ENCODE measurements at regions not wholly inside any gene's neighbourhood (a gene's known extent, or its start where the extent isn't known, plus 50 kb on each side); places are given as distances from the start of the nearest gene placed in this dataset.

DNA sequence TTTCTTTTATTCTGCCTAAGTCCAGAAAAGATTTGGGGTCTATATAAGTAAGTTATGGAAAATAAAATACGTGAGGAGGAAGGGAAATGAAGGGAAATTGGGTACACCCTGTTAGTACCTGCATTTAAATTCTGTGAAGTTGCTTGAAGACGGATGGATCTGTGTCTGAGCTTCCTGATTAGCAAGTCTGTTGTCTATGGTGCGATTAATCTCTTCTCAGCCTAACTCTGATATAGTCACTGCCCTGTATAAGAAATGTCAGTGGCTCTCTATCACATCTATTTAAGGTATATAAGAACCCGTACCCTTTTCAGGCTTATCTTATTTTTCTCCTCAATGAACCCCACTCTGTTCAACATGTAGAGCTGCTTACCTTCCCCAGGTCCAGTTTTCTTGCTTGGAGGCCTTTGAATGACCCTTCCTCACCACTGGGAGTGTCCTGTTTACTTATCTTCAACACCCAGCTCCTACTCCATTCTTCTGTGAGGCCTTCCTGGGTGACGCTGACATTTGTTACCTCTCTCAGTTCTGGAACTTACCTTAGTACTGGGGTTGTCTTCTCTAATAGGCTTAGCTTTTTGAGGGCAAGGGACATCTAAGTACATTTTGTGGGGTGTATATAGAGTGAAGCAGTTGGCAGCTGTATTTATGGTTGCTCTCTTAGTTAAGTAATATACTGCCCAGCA is 149.6 kb upstream of the PRPS1L1 start:
- H3K4me3 ChIP-seq = no peak overlapping the region
- no peak overlapping the region for H3K4me2 ChIP-seq
- H3K36me3 ChIP-seq = no peaks in the 10 kb centered on the region
- no peaks in the 10 kb centered on the region for H3K27me3 ChIP-seq
- no peaks in the 10 kb centered on the region for H3K9me3 ChIP-seq (ENCODE audit: low read depth)
- Mint-ChIP-seq H3K4me3 (no peak overlapping the region), H3K36me3 (no peaks in the 10 kb centered on the region), H3K27ac (no peak overlapping the region), H3K27me3 (ENCODE audit: insufficient read depth, low read depth) (no peaks in the 10 kb centered on the region), H3K4me1 (no peaks in the 10 kb centered on the region), H3K9me3 (peaks cover 4% of the 10 kb centered on the region)
- no peak overlapping the region for H3K9ac ChIP-seq
- no peaks in the 10 kb centered on the region for H3K4me1 ChIP-seq
- no peaks in the 10 kb centered on the region for H3K79me2 ChIP-seq (ENCODE audit: low read depth)
- H2AFZ ChIP-seq (replicated peaks) = no peak overlapping the region
- H4K20me1 ChIP-seq (ENCODE audit: low read depth) = no peaks in the 10 kb centered on the region
- H3F3A ChIP-seq (ENCODE audit: low read depth) = no peaks in the 10 kb centered on the region
- TF ChIP-seq EZH2 (IDR thresholded peaks at IDR 0.05) (no peak), EZH2phosphoT487 (IDR thresholded peaks at IDR 0.05) (no peak)
- TF ChIP-seq, protein P1, sequence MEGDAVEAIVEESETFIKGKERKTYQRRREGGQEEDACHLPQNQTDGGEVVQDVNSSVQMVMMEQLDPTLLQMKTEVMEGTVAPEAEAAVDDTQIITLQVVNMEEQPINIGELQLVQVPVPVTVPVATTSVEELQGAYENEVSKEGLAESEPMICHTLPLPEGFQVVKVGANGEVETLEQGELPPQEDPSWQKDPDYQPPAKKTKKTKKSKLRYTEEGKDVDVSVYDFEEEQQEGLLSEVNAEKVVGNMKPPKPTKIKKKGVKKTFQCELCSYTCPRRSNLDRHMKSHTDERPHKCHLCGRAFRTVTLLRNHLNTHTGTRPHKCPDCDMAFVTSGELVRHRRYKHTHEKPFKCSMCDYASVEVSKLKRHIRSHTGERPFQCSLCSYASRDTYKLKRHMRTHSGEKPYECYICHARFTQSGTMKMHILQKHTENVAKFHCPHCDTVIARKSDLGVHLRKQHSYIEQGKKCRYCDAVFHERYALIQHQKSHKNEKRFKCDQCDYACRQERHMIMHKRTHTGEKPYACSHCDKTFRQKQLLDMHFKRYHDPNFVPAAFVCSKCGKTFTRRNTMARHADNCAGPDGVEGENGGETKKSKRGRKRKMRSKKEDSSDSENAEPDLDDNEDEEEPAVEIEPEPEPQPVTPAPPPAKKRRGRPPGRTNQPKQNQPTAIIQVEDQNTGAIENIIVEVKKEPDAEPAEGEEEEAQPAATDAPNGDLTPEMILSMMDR (IDR thresholded peaks at IDR 0.05) = no peak
- DNase-seq (ENCODE audit: low spot score) = no peak
- H3K27ac ChIP-seq = no peak overlapping the region

DNA sequence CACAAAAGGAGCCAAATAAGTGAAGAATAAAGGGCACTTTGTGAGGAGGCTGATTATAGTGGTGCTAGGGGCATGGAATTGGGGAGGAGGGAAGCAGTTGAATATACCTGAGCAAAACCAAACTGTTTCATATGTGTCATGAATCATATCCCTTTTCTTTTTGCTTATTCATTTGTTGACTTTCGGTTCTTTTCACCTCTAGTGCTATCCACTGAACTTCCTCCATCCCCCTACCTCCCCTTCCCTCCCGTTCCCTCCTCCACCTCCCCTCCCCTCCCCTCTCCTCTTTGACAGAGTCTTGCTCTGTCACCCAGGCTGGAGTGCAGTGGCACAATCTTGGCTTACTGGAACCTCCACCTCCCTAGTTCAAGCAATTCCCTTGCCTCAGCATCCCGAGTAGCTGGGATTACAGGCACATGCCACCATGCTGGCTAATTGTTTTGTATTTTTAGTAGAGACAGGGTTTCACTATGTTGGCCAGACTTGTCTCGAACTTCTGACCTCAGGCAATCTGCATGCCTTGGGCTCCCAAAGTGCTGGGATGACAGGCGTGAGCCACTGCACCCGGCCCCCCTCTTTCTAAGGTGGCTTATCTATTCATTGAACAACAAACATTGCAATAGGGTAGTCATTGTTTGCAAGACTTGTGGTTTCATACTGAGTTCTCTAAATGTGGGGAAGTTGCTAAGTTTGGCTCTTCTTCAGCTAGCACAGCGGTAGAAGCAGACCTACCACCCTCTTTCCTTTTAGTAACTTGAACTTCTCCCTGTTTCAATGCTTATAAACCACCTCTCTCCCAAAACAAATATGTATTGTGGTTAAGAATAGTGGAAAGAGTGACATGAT is 150.4 kb upstream of the PRPS1L1 start:
- Histone ChIP-seq H3K4me3 (no peak overlapping the region), H3F3A (ENCODE audit: low read depth) (no peaks in the 10 kb centered on the region), H2AFZ (replicated peaks) (no peak overlapping the region), H3K27me3 (no peaks in the 10 kb centered on the region), H3K36me3 (no peaks in the 10 kb centered on the region), H3K4me2 (no peak overlapping the region), H4K20me1 (ENCODE audit: low read depth) (no peaks in the 10 kb centered on the region), H3K9me3 (ENCODE audit: low read depth) (no peaks in the 10 kb centered on the region), H3K79me2 (ENCODE audit: low read depth) (no peaks in the 10 kb centered on the region), H3K27ac (no peak overlapping the region), H3K9ac (no peak overlapping the region), H3K4me1 (no peaks in the 10 kb centered on the region)
- H3K9me3 Mint-ChIP-seq = peaks cover 4% of the 10 kb centered on the region
- no peaks in the 10 kb centered on the region for H3K27me3 Mint-ChIP-seq (ENCODE audit: insufficient read depth, low read depth)
- DNase-seq (ENCODE audit: low spot score) = no peak
- H3K36me3 Mint-ChIP-seq = no peaks in the 10 kb centered on the region
- no peak overlapping the region for H3K4me3 Mint-ChIP-seq
- H3K4me1 Mint-ChIP-seq = no peaks in the 10 kb centered on the region
- no peak overlapping the region for H3K27ac Mint-ChIP-seq
- TF ChIP-seq EZH2phosphoT487 (IDR thresholded peaks at IDR 0.05) (no peak), EZH2 (IDR thresholded peaks at IDR 0.05) (no peak)
- TF ChIP-seq, protein P1 (IDR thresholded peaks at IDR 0.05) = no peak

DNA sequence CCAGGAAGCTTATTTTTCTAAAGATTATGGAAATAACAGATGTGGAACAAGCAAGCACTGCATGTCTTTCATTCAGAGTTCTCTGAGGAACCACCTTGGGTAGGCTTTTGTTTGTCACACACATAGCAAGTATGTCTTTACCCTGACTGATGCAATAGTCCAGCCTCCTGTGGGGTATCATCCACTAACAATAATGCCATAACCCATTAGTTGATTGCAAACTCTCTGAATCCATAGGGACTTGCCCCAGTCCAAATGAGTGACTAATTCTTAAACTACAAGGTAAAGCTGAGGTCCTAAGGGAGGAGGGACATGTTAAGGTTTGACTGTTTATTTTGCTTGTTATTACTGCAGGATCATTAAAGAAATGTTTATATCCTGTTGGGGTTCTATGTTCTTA is 151.4 kb upstream of the PRPS1L1 start:
- Histone ChIP-seq H3K27me3 (no peaks in the 10 kb centered on the region), H2AFZ (replicated peaks) (no peak overlapping the region), H3K79me2 (ENCODE audit: low read depth) (no peaks in the 10 kb centered on the region), H3K4me2 (no peak overlapping the region), H3F3A (ENCODE audit: low read depth) (no peaks in the 10 kb centered on the region), H3K4me3 (no peak overlapping the region), H4K20me1 (ENCODE audit: low read depth) (no peaks in the 10 kb centered on the region), H3K9ac (no peak overlapping the region), H3K27ac (no peak overlapping the region), H3K4me1 (no peaks in the 10 kb centered on the region), H3K36me3 (no peaks in the 10 kb centered on the region), H3K9me3 (ENCODE audit: low read depth) (no peaks in the 10 kb centered on the region)
- peaks cover under 1% of the 10 kb centered on the region for H3K9me3 Mint-ChIP-seq
- TF ChIP-seq EZH2phosphoT487 (IDR thresholded peaks at IDR 0.05) (no peak), EZH2 (IDR thresholded peaks at IDR 0.05) (no peak)
- TF ChIP-seq, protein P1 (IDR thresholded peaks at IDR 0.05) = no peak
- H3K27ac Mint-ChIP-seq = no peak overlapping the region
- no peak for DNase-seq (ENCODE audit: low spot score)
- no peak overlapping the region for H3K4me3 Mint-ChIP-seq
- H3K27me3 Mint-ChIP-seq (ENCODE audit: insufficient read depth, low read depth) = no peaks in the 10 kb centered on the region
- H3K36me3 Mint-ChIP-seq = no peaks in the 10 kb centered on the region
- no peaks in the 10 kb centered on the region for H3K4me1 Mint-ChIP-seq

Data from neural progenitor cell (in vitro differentiated cells).